ENCODE measurements at regions not wholly inside any gene's neighbourhood (a gene's known extent, or its start where the extent isn't known, plus 50 kb on each side); places are given as distances from the start of the nearest gene placed in this dataset.
"Not testable (repeated sequence)": the region's sequence is repeated elsewhere in the genome, so short reads cannot be mapped to it uniquely, and the experiment has no call there.

DNA sequence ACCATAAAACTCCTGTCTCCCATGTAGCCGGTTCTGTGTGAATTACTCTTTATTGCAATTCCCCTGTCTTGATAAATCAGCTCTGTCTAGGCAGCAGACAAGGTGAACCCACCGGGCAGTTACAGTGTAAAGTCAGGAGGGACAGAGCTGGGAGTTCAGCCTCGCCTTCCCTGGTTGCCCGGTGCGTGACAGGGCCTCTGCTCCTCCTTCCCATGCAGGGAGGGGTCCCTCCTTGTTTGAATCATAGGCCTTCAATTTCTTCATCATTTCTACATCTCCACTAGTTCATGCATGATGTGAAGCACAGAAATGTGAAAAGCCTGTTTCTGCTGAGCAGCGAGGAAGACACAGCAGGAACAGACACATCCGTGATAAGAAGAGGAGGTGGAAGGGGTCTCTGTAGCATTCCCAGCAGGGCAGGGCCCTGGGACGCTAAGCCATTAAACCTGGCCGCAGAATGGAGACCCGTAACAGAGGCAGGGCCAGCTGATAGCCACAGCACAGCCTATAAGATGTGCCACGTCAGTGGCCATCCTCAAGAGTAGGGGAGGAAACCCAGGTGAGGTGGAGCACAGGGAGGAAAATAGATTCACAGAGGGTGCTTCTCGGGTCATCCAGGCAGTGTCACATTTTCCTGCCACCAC lies 106.7 kb upstream of the CST7 start:
- H3K9me3 Mint-ChIP-seq = peaks cover 3 to 7% of the 10 kb centered on the region in 2 donors
- DNase-seq = peak in 1 of 2 donors; percentile 3
- peaks cover 5% of the 10 kb centered on the region for H3K4me1 Mint-ChIP-seq (ENCODE audit: low read depth)
- H3K27me3 Mint-ChIP-seq (ENCODE audit: low read depth) = peaks cover 8% of the 10 kb centered on the region
- no peak overlapping the region for H3K4me3 Mint-ChIP-seq
- no peak for ATAC-seq (replicated peaks in 1 of 2)
- peaks cover 2% of the 10 kb centered on the region in 2 donors for H3K36me3 Mint-ChIP-seq (ENCODE audit: insufficient read depth in 2 of 2)
- no peak overlapping the region for H3K27ac Mint-ChIP-seq

DNA sequence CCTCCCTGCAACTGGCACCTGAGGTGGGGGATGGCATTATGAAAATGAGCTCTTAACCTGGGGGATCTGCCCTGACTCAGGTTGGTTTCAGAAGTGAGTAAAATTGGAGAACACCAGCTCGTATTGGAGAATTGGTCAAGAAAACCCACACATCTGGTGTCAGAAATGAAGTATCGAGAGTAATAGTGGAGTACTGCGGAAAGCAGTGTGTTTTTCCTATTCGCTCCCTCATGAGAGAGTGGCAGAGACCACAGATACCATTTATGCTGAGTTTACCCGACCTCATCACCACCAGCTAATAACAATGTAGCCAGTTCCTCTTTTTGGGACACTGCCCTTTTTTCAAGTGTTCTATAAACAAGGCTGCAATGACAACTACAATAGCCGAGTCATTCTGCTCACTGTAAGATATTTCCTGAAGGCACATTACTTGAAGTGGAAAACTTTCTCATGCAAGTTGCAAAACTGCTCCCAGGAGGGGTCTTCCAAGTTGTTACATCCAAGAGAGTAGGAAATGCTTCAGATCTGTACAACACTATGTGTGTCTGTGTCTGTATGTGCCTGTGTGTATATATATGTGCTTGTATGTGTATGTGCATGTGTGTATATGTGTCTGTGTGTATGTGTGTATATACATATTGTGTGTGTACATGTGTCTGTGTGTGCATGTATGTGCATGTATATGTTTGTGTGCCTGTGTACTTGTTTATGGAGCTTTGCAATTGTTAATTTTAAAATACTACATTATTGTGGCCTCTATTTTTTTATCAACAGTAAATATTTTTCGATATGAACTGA lies 106.0 kb upstream of the CST7 start:
- no peak overlapping the region for H3K27ac Mint-ChIP-seq
- DNase-seq = no peak
- H3K36me3 Mint-ChIP-seq (ENCODE audit: insufficient read depth in 2 of 2) = peaks cover 2 to 3% of the 10 kb centered on the region in 2 donors
- H3K27me3 Mint-ChIP-seq (ENCODE audit: low read depth) = peaks cover 8% of the 10 kb centered on the region
- H3K9me3 Mint-ChIP-seq = peaks cover 3 to 11% of the 10 kb centered on the region in 2 donors
- ATAC-seq (replicated peaks in 1 of 2) = peak; percentile 37 to 45
- peaks cover 5% of the 10 kb centered on the region for H3K4me1 Mint-ChIP-seq (ENCODE audit: low read depth)
- H3K4me3 Mint-ChIP-seq = no peak overlapping the region

DNA sequence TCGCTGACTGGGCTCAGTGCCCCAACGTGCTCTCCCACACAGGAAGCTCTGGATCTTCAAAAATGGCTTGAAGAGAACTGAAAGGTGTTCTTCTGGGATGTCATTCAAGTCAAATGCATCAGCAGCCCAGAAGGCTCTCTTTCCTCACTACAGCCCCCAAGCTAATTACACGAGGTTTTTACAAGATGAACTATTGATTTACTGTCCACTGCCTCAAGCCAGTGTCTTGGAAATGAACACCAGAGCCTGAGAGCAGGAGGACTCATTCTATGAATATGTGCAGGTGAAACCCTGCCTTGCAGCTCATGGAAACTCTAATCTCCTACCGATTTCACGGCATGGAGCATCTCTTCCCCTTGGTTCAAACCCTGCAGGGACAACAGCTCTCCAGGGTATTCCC lies 98.9 kb upstream of the CST7 start:
- Mint-ChIP-seq H3K36me3 (ENCODE audit: insufficient read depth in 2 of 2) (peaks cover 5 to 7% of the 10 kb centered on the region in 2 donors), H3K4me3 (no peak overlapping the region), H3K9me3 (peaks cover 6 to 22% of the 10 kb centered on the region in 2 donors), H3K27me3 (ENCODE audit: low read depth) (peaks cover 8% of the 10 kb centered on the region), H3K27ac (no peak overlapping the region), H3K4me1 (ENCODE audit: low read depth) (no peaks in the 10 kb centered on the region)
- DNase-seq = no peak
- no peak for ATAC-seq (replicated peaks in 1 of 2)

DNA sequence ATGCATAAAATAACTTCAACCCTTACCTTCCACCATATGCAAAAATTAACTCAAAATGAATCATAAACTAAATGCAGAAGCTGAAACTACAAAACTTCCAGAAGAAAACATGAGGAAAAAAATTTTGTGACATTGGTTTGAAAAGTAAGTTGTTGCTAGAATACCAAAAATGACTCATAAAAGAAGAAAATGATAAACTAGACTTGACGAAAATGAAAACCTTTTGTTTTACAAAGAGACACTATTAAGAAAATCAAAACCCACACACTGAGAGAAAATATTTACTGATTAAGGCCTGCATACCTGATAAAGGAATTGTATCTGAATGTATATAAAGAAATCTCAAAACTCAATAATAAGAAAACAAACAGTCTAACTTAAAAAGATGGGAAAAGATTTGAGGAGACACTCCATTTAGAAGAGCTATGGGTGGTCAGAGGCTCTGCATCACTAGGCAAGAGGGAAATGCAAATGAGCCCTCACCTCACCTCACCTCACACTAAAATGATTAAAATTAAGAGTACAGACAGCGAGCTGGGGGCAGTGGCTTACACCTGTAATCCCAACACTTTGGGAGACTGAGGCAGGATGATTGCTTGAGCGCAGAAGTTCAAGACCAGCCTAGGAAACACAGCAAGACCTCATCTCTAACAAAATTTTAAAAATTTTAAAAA lies 97.6 kb upstream of the CST7 start:
- ATAC-seq (replicated peaks in 1 of 2) (no peak), DNase-seq (no peak)
- H3K4me1 Mint-ChIP-seq (ENCODE audit: low read depth) = no peaks in the 10 kb centered on the region
- peaks cover 8% of the 10 kb centered on the region for H3K27me3 Mint-ChIP-seq (ENCODE audit: low read depth)
- H3K9me3 Mint-ChIP-seq = peaks cover 6 to 17% of the 10 kb centered on the region in 2 donors
- H3K27ac Mint-ChIP-seq = no peak overlapping the region
- H3K4me3 Mint-ChIP-seq = no peak overlapping the region
- peaks cover 5 to 7% of the 10 kb centered on the region in 2 donors for H3K36me3 Mint-ChIP-seq (ENCODE audit: insufficient read depth in 2 of 2)

DNA sequence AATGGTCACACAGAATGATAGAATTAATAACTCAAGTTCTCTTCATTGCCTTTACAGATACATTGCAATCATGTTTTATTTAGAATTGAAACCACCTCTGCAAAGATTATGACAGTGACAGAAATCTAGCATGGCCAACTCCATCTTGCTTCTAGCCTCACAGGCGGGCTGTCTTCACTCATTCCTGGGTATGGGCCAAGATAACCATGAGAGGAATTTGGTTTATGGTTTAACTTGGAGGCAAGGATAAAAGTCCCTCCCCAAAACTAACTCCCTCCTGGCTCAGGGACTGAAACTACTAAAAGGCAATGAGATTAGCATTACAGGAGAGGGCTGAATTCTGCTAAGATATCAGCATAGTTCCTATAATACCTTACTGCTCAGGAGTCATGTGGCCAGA lies 95.2 kb upstream of the CST7 start:
- Mint-ChIP-seq H3K27me3 (ENCODE audit: low read depth) (peaks cover 16% of the 10 kb centered on the region), H3K27ac (no peak overlapping the region), H3K9me3 (peaks cover 3 to 8% of the 10 kb centered on the region in 2 donors), H3K4me1 (ENCODE audit: low read depth) (no peaks in the 10 kb centered on the region), H3K36me3 (ENCODE audit: insufficient read depth in 2 of 2) (peaks cover 2 to 3% of the 10 kb centered on the region in 2 donors), H3K4me3 (no peak overlapping the region)
- DNase-seq (no peak), ATAC-seq (replicated peaks in 1 of 2) (no peak)

DNA sequence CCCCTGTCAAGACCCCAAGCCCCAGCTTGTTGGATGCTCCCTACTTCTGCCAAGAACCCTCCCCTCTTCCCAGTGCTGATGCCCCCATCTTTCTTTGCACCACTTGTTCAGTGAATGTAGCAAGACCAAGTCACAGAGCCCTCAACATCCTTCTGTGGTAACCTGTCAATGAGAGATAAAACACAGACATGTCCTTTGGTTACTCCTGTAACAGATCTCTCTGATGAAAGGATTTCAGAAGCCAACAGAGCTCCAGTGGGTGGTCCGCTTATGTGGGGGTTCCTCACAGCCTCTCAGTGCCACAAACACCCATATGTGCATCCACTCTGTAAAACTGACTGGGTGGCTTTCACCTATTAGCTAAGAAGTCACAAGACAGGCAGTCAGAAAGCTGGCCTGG lies 93.2 kb upstream of the CST7 start:
- peaks cover 6 to 10% of the 10 kb centered on the region in 2 donors for H3K9me3 Mint-ChIP-seq
- no peak overlapping the region for H3K27ac Mint-ChIP-seq
- DNase-seq (no peak), ATAC-seq (replicated peaks in 1 of 2) (no peak)
- no peaks in the 10 kb centered on the region for H3K4me1 Mint-ChIP-seq (ENCODE audit: low read depth)
- no peak overlapping the region for H3K4me3 Mint-ChIP-seq
- peaks cover 9% of the 10 kb centered on the region for H3K27me3 Mint-ChIP-seq (ENCODE audit: low read depth)
- peaks cover 2 to 5% of the 10 kb centered on the region in 2 donors for H3K36me3 Mint-ChIP-seq (ENCODE audit: insufficient read depth in 2 of 2)

DNA sequence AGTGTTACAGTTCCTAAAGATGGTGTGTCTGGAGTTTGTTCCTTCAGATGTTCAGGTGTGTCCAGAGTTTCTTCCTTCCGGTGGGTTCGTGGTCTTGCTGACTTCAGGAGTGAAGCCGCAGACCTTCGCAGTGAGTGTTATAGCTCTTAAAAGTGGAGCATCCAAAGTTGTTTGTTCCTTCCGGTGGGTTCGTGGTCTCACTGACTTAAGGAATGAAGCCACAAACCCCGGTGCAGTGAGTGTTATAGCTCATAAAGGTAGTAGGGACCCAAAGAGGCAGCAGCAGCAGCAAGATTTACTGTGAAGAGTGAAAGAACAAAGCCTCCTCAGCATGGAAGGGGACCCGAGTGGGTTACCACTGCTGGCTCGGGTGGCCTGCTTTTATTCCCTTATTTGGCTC lies 90.6 kb upstream of the CST7 start:
- not testable (repeated sequence) for DNase-seq; H3K27ac Mint-ChIP-seq; H3K36me3 Mint-ChIP-seq (ENCODE audit: insufficient read depth in 2 of 2); H3K4me3 Mint-ChIP-seq; H3K4me1 Mint-ChIP-seq (ENCODE audit: low read depth); H3K9me3 Mint-ChIP-seq; ATAC-seq (replicated peaks in 1 of 2); H3K27me3 Mint-ChIP-seq (ENCODE audit: low read depth)

DNA sequence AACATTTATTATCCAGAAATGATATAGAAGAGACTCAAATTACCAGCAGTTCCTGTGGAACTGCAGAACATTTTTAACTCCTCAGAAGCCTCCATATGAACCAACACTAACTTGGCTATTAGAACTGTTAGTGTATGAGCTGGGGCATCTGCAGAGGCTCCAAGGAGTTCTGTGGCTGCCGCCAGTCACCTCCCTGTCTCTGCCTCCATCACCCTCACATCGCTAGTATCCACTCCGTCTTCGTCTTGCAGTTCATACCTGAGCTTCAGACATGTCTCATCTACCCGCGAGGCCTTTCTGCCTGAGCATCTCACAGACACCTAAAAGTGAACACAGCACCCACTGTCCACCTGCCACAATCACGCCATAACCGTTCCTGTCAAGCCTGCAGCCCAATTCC lies 89.5 kb upstream of the CST7 start:
- H3K36me3 Mint-ChIP-seq (ENCODE audit: insufficient read depth in 2 of 2) = peaks cover 1 to 10% of the 10 kb centered on the region in 2 donors
- H3K9me3 Mint-ChIP-seq = peaks cover 9 to 10% of the 10 kb centered on the region in 2 donors
- no peak for DNase-seq
- peaks cover 9% of the 10 kb centered on the region for H3K27me3 Mint-ChIP-seq (ENCODE audit: low read depth)
- no peaks in the 10 kb centered on the region for H3K4me1 Mint-ChIP-seq (ENCODE audit: low read depth)
- no peak overlapping the region for H3K4me3 Mint-ChIP-seq
- H3K27ac Mint-ChIP-seq = no peak overlapping the region
- ATAC-seq (replicated peaks in 1 of 2) = no peak

DNA sequence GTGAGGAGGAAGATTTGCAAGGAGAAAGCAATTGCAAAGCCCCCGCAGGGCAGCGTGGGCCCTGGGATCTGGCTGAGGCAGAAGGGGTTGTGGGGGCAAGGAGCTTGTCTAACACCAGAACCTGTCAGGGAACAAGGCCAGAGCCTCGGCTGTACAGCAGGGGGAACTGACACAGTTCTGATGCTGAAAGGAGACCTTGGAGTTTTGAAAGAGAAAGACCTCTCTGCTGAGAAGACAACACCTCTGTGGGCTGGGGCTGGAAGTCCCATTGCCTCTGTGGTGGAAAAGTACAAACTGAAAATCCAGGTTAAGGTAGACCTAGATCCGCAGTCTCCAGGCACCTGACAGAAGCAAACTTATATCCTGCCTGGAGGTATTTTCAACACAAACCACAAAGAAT lies 86.9 kb upstream of the CST7 start:
- H3K9me3 Mint-ChIP-seq = peaks cover 13 to 14% of the 10 kb centered on the region in 2 donors
- DNase-seq = no peak
- H3K4me3 Mint-ChIP-seq = no peak overlapping the region
- no peak for ATAC-seq (replicated peaks in 1 of 2)
- peaks cover 1 to 10% of the 10 kb centered on the region in 2 donors for H3K36me3 Mint-ChIP-seq (ENCODE audit: insufficient read depth in 2 of 2)
- H3K27ac Mint-ChIP-seq = no peak overlapping the region
- no peaks in the 10 kb centered on the region for H3K4me1 Mint-ChIP-seq (ENCODE audit: low read depth)
- H3K27me3 Mint-ChIP-seq (ENCODE audit: low read depth) = peaks cover 9% of the 10 kb centered on the region

DNA sequence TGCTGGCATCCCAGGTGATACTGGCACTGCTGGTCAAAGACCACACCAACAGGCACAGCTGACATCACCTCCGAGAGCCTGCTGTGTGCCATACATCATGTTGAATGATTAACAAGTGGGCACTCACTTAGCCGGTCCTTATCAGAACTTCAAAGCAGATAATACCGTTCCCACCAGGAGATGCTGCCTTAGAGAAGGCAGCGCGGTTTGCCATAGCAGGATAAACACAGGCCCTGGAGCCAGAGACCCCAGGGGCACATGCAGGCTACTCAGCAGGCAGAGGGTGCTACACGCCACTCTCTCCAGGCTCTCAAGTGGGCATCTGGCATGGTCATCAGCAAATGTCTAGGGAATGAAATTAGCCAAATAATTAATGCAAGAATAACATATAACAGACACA lies 86.5 kb upstream of the CST7 start:
- Mint-ChIP-seq H3K4me3 (no peak overlapping the region), H3K4me1 (ENCODE audit: low read depth) (no peaks in the 10 kb centered on the region), H3K36me3 (ENCODE audit: insufficient read depth in 2 of 2) (peaks cover 1 to 10% of the 10 kb centered on the region in 2 donors), H3K27me3 (ENCODE audit: low read depth) (peaks cover 9% of the 10 kb centered on the region), H3K9me3 (peaks cover 13 to 14% of the 10 kb centered on the region in 2 donors), H3K27ac (no peak overlapping the region)
- no peak for ATAC-seq (replicated peaks in 1 of 2)
- DNase-seq = no peak

DNA sequence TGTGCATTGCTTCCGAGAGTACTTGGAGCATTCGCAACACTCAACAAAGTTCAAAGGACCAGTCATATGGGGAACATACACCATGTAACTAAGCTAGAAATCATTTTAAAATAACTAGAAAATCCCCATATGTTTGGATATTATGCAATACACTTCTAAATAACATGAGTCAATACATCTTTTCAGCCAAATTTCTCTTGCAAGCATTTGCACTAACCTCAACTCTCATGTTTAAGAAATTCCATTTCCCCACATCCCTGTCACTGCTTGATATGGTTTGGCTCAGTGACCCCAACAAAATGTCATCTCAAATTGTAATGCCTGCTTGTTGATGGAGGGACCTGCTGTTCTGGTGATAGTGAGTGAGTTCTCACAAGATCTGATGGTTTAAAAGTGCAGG lies 85.7 kb upstream of the CST7 start:
- ATAC-seq (replicated peaks in 1 of 2) (no peak), DNase-seq (no peak)
- Mint-ChIP-seq H3K4me3 (no peak overlapping the region), H3K27me3 (ENCODE audit: low read depth) (peaks cover 1% of the 10 kb centered on the region), H3K4me1 (ENCODE audit: low read depth) (no peaks in the 10 kb centered on the region), H3K27ac (no peak overlapping the region), H3K36me3 (ENCODE audit: insufficient read depth in 2 of 2) (peaks cover 1 to 10% of the 10 kb centered on the region in 2 donors), H3K9me3 (peaks cover 13 to 14% of the 10 kb centered on the region in 2 donors)

DNA sequence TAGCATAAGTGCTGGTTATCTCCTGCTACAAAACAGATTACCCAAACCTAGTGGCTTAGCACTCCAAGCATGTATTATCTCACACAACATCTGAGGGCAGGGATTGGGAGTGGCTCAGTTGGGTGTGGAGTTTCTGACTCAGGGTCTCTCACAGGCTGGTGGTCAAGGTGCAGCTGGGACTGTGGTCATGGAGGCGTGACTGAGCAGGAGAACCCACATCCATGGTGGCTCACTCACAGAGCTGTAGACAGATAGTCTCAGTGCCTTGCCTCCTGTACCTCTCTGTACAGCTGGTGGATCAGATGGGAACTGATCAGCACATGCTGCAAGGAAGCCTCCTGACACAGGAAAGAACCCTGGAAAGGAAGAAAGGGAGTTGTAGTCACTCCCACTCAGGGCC lies 83.1 kb upstream of the CST7 start:
- Mint-ChIP-seq H3K9me3 (peaks cover 6 to 11% of the 10 kb centered on the region in 2 donors), H3K4me1 (ENCODE audit: low read depth) (no peaks in the 10 kb centered on the region), H3K27me3 (ENCODE audit: low read depth) (no peaks in the 10 kb centered on the region), H3K27ac (no peak overlapping the region), H3K4me3 (no peak overlapping the region), H3K36me3 (ENCODE audit: insufficient read depth in 2 of 2) (peaks cover 1 to 5% of the 10 kb centered on the region in 2 donors)
- DNase-seq (no peak), ATAC-seq (replicated peaks in 1 of 2) (no peak)

DNA sequence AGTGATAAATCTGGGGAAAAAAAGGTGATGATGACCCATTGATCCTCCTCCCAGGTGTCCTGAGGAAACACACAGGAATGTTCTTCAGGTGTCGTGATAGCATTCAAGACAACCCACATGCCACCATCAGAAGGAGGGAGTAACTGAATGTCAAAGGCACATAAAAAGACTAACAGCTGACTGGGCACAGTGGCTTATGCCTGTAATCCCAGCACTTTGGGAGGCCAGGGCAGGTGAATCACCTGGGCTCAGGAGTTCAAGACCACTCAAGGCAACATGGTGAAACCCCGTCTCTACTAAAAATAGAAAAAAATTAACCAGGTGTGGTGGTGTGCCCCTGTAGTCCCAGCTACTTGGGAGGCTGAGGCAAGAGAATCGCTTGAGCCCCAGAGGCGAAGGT lies 82.3 kb upstream of the CST7 start:
- Mint-ChIP-seq H3K27me3 (ENCODE audit: low read depth) (no peaks in the 10 kb centered on the region), H3K4me3 (no peak overlapping the region), H3K27ac (no peak overlapping the region), H3K9me3 (peaks cover 6 to 11% of the 10 kb centered on the region in 2 donors), H3K36me3 (ENCODE audit: insufficient read depth in 2 of 2) (peaks cover 1 to 5% of the 10 kb centered on the region in 2 donors), H3K4me1 (ENCODE audit: low read depth) (no peaks in the 10 kb centered on the region)
- no peak for ATAC-seq (replicated peaks in 1 of 2)
- DNase-seq = no peak
